GM12878 (cell line): ENCODE measurements at regions not wholly inside any gene's neighbourhood (a gene's known extent, or its start where the extent isn't known, plus 50 kb on each side); places are given as distances from the start of the nearest gene placed in this dataset.

Source experiments
- ATAC-seq: fragments of 200-7000 bp; cut with Tn5 transposase; 3 replicates; pipeline ENCODE4 v1.9.1; 2020; ENCODE audit warnings: mild to moderate bottlenecking, moderate library complexity
- BruUV-seq: library from RNA; stranded (reverse); fragments of 400-500 nt; replicated peaks from 2 replicates; lab custom pipeline; 2021; lab: Mats Ljungman, UMichigan
- CTCF ChIA-PET: fragments of 300-600 bp; sonication (Branson Sonifier 250); formaldehyde crosslinking; extraction: SDS; loops from one replicate; lab custom pipeline; 2021; ENCODE audit warnings: inconsistent platforms; lab: Yijun Ruan, JAX
- POLR2A ChIA-PET: fragments of 350-600 bp; formaldehyde crosslinking; extraction: SDS; loops from one replicate; lab custom pipeline; 2021; ENCODE audit warnings: inconsistent platforms; lab: Charles Lee
- RAD21 ChIA-PET: fragments of 300-600 bp; sonication (Branson Sonifier 250); formaldehyde crosslinking; loops from one replicate; lab custom pipeline; 2023; ENCODE audit warnings: antibody characterized with exemption; ENCODE audit not compliant: unreplicated experiment; lab: Charles Lee
- SMC1A ChIA-PET: fragments of 300-600 bp; sonication (Branson Sonifier 250); formaldehyde crosslinking; loops from one replicate; lab custom pipeline; 2023; ENCODE audit not compliant: unreplicated experiment, uncharacterized antibody; lab: Charles Lee
- DNase-seq: peaks from one replicate; pipeline ENCODE4 v3.0.0-alpha.2; 2011; ENCODE audit warnings: low read depth, low spot score
- FAIRE-seq: peaks from 3 replicates; lab custom pipeline; 2011; peaks lifted over from hg19 to GRCh38; lab: Jason Lieb, UNC
- H2AFZ ChIP-seq: 2 replicates; pipeline ENCODE4 v1.6.0; 2011; ENCODE audit warnings: low read depth, low read length, control low read depth; ENCODE audit not compliant: control insufficient read depth
- H3K27ac ChIP-seq: 2 replicates; pipeline ENCODE4 v1.5.1; 2011; ENCODE audit warnings: control low read depth; ENCODE audit not compliant: control insufficient read depth, insufficient read depth
- H3K27me3 ChIP-seq, 2 experiments: replicated peaks in 1 of 2; 2 replicates each; pipeline versions ENCODE4 v1.6.0 to v1.6.1; 2011; ENCODE audit warnings: low read length in 1 of 2; ENCODE audit not compliant: control insufficient read depth in 2 of 2, insufficient read depth in 2 of 2
- H3K36me3 ChIP-seq, 2 experiments: 2 replicates each; pipeline ENCODE4 v1.5.1; 2011; ENCODE audit warnings: low read length in 1 of 2; ENCODE audit not compliant: control insufficient read depth in 2 of 2, insufficient read depth in 2 of 2
- H3K4me1 ChIP-seq: 2 replicates; pipeline ENCODE4 v1.6.1; 2011; ENCODE audit warnings: mild to moderate bottlenecking, low read length, moderate library complexity, mixed read lengths; ENCODE audit not compliant: control insufficient read depth, insufficient read depth
- H3K4me2 ChIP-seq: 2 replicates; pipeline ENCODE4 v1.6.0; 2011; ENCODE audit warnings: control low read depth; ENCODE audit not compliant: control insufficient read depth, insufficient read depth
- H3K4me3 ChIP-seq: fragments of 200-600 bp; sonication (generic); 2 replicates; pipeline ENCODE4 v1.5.1; 2016
- H3K79me2 ChIP-seq: 2 replicates; pipeline ENCODE4 v1.6.0; 2011; ENCODE audit warnings: low read length; ENCODE audit not compliant: control insufficient read depth, insufficient read depth
- H3K9ac ChIP-seq: 2 replicates; pipeline ENCODE4 v1.8.0; 2011; ENCODE audit warnings: low read length, control low read depth, mixed read lengths; ENCODE audit not compliant: control insufficient read depth, insufficient read depth
- H3K9me3 ChIP-seq: replicated peaks from 3 replicates; pipeline ENCODE4 v1.5.1; 2011; ENCODE audit warnings: mild to moderate bottlenecking, low read length; ENCODE audit not compliant: control insufficient read depth, insufficient read depth
- H4K20me1 ChIP-seq: 2 replicates; pipeline ENCODE4 v1.6.0; 2011; ENCODE audit not compliant: control insufficient read depth, insufficient read depth
- BCL11A ChIP-seq: IDR thresholded peaks from 2 replicates; pipeline ENCODE4 v1.6.1; 2011; ENCODE audit warnings: low read depth, low read length
- BCLAF1 ChIP-seq: fragments of 450-650 bp; IDR thresholded peaks from 2 replicates; pipeline ENCODE4 v1.6.1; 2017; ENCODE audit warnings: antibody characterized with exemption, mild to moderate bottlenecking, moderate library complexity
- MTA3 ChIP-seq: IDR thresholded peaks from 2 replicates; pipeline ENCODE4 v1.6.1; 2012; ENCODE audit warnings: low read length, inconsistent platforms, borderline replicate concordance
- PAX8 ChIP-seq: fragments of 450-650 bp; IDR thresholded peaks from 2 replicates; pipeline ENCODE4 v1.6.1; 2017; ENCODE audit warnings: mild to moderate bottlenecking, moderate library complexity
- PKNOX1 ChIP-seq: fragments of 450-650 bp; IDR thresholded peaks from 2 replicates; pipeline ENCODE4 v1.6.1; 2016; ENCODE audit warnings: mild to moderate bottlenecking
- WRNIP1 ChIP-seq: IDR thresholded peaks from 2 replicates; pipeline ENCODE4 v1.6.1; 2011; ENCODE audit warnings: low read depth, low read length, improper control_type of control experiment, borderline replicate concordance
- YY1 ChIP-seq: IDR thresholded peaks from 2 replicates; pipeline ENCODE4 v1.6.1; 2011; ENCODE audit warnings: low read depth, mild to moderate bottlenecking, low read length
- ZBTB4 ChIP-seq: fragments of 450-650 bp; formaldehyde crosslinking; IDR thresholded peaks from 2 replicates; pipeline ENCODE4 v1.4.0; 2022; ENCODE audit warnings: mild to moderate bottlenecking, moderate library complexity
- WGBS: methylation state at CpG from one replicate; pipeline ENCODE4 v1.1.6; 2016; ENCODE audit warnings: low lambda C conversion rate; ENCODE audit not compliant: insufficient replicate concordance, insufficient coverage; ENCODE audit errors: missing lambda C conversion rate; 5-methylcytosine and 5-hydroxymethylcytosine counted together
- in situ Hi-C: fragments of 300-500 bp; cut with MboI; formaldehyde crosslinking; loops from 9 replicates; pipeline ENCODE4 v1.14.3; 2018; ENCODE audit warnings: mixed read lengths
- intact Hi-C: fragments of 100-400 bp; cut with micrococcal nuclease; formaldehyde crosslinking; loops from one replicate; pipeline ENCODE4 v1.14.2; 2022; ENCODE audit not compliant: unreplicated experiment

- ChIA-PET SMC1A (no interaction called here), RAD21 (no interaction called here), CTCF (no interaction called here), POLR2A (no interaction called here)
- no peaks in the 10 kb centered on the region for H4K20me1 ChIP-seq
- no peak overlapping the region for H3K27ac ChIP-seq
- H2AFZ ChIP-seq = no peak overlapping the region
- in situ Hi-C loops = no loop called here
- no peak overlapping the region for H3K9ac ChIP-seq
- no peak overlapping the region for H3K4me2 ChIP-seq
- H3K36me3 ChIP-seq = no peaks in the 10 kb centered on the region
- no peaks in the 10 kb centered on the region for H3K9me3 ChIP-seq
- no peak overlapping the region for H3K4me3 ChIP-seq
- no peak for ATAC-seq
- 32% methylated on average over 6 of the region's 6 CpGs for WGBS
- DNase-seq = no peak
- no TSS peak for BruUV-seq
- H3K4me1 ChIP-seq = no peaks in the 10 kb centered on the region
- TF ChIP-seq BCL11A (no peak), YY1 (no peak)
- TF ChIP-seq, all 136 proteins: peak for 0
- FAIRE-seq = no peak
- no peaks in the 10 kb centered on the region for H3K79me2 ChIP-seq
- no peaks in the 10 kb centered on the region for H3K27me3 ChIP-seq
- intact Hi-C loops = no loop called here
These were observed 93.8 kb upstream of the MTPN start for GRCh38 chr7:136070736-136071505.

- no peak for ATAC-seq
- ChIA-PET CTCF (no interaction called here), POLR2A (no interaction called here), RAD21 (no interaction called here), SMC1A (no interaction called here)
- BruUV-seq = no TSS peak
- in situ Hi-C loops (no loop called here), intact Hi-C loops (no loop called here)
- DNase-seq = no peak
- Histone ChIP-seq H3K79me2 (no peaks in the 10 kb centered on the region), H3K27ac (no peak overlapping the region), H3K4me3 (no peak overlapping the region), H3K9ac (no peak overlapping the region), H3K27me3 (no peaks in the 10 kb centered on the region), H4K20me1 (no peaks in the 10 kb centered on the region), H3K36me3 (no peaks in the 10 kb centered on the region), H3K4me1 (no peaks in the 10 kb centered on the region), H3K9me3 (no peaks in the 10 kb centered on the region), H3K4me2 (no peak overlapping the region), H2AFZ (no peak overlapping the region)
- 87% methylated on average over 1 of the region's 1 CpG for WGBS
- no peak for FAIRE-seq
- TF ChIP-seq MTA3 (no peak), PAX8 (no peak), YY1 (no peak), PKNOX1 (no peak), WRNIP1 (no peak), BCLAF1 (no peak), ZBTB4 (CRISPR knock-in tag) (no peak)
These were observed 92.8 kb upstream of the MTPN start for GRCh38 chr7:136069840-136070529.
